Ectodermal cell (in vitro differentiated cells): ENCODE measurements at regions not wholly inside any gene's neighbourhood (a gene's known extent, or its start where the extent isn't known, plus 50 kb on each side); places are given as distances from the start of the nearest gene placed in this dataset.

Experiments used
- H3K27ac ChIP-seq: 2 replicates; pipeline ENCODE4 v1.7.0; 2013; ENCODE audit warnings: mild to moderate bottlenecking, low read depth, low read length; ENCODE audit not compliant: insufficient read depth, poor library complexity, severe bottlenecking
- H3K27me3 ChIP-seq: 2 replicates; pipeline ENCODE4 v1.7.0; 2013; ENCODE audit warnings: mild to moderate bottlenecking, low read length; ENCODE audit not compliant: insufficient read depth, control insufficient read depth, poor library complexity, severe bottlenecking
- H3K36me3 ChIP-seq: one replicate; pipeline ENCODE4 v1.7.0; 2013; ENCODE audit warnings: low read length; ENCODE audit not compliant: control insufficient read depth, insufficient read depth
- H3K4me1 ChIP-seq: one replicate; pipeline ENCODE4 v1.7.0; 2013; ENCODE audit warnings: low read length; ENCODE audit not compliant: control insufficient read depth, insufficient read depth
- H3K4me3 ChIP-seq: 2 replicates; pipeline ENCODE4 v1.7.0; 2013; ENCODE audit warnings: low read depth, low read length, control low read depth; ENCODE audit not compliant: insufficient read depth
- H3K9me3 ChIP-seq: 2 replicates; pipeline ENCODE4 v1.7.0; 2013; ENCODE audit warnings: mild to moderate bottlenecking, low read length, moderate library complexity; ENCODE audit not compliant: control insufficient read depth
- WGBS, 2 experiments: methylation state at CpG; one replicate each; pipeline ENCODE4 v1.1.7; 2013; ENCODE audit warnings: missing lambda C conversion rate in 2 of 2; 5-methylcytosine and 5-hydroxymethylcytosine counted together

- no peaks in the 10 kb centered on the region for H3K27me3 ChIP-seq
- WGBS, 2 experiments: 89 to 95% methylated on average over 4 of the region's 4 CpGs
- H3K36me3 ChIP-seq: no peaks in the 10 kb centered on the region
- peaks cover 7% of the 10 kb centered on the region for H3K4me1 ChIP-seq
- H3K9me3 ChIP-seq: no peaks in the 10 kb centered on the region
- H3K4me3 ChIP-seq: no peak overlapping the region
- no peak overlapping the region for H3K27ac ChIP-seq
Observed at GRCh38 chr2:217553202-217553601, 449.6 kb downstream of the TNS1 start.

GRCh38 chr2:217552081-217552480 lies 450.7 kb downstream of the TNS1 start:
- Histone ChIP-seq H3K9me3 (no peaks in the 10 kb centered on the region), H3K27me3 (no peaks in the 10 kb centered on the region), H3K4me3 (no peak overlapping the region), H3K27ac (no peak overlapping the region), H3K4me1 (peaks cover 7% of the 10 kb centered on the region), H3K36me3 (no peaks in the 10 kb centered on the region)
- 82 to 86% methylated on average over 4 of the region's 4 CpGs for WGBS, 2 experiments

GRCh38 chr2:217551252-217551899 lies 451.4 kb downstream of the TNS1 start:
- H3K9me3 ChIP-seq: no peaks in the 10 kb centered on the region
- 68 to 73% methylated on average over 3 of the region's 3 CpGs for WGBS, 2 experiments
- H3K27ac ChIP-seq: no peak overlapping the region
- no peaks in the 10 kb centered on the region for H3K27me3 ChIP-seq
- peaks cover 7% of the 10 kb centered on the region for H3K4me1 ChIP-seq
- H3K36me3 ChIP-seq: no peaks in the 10 kb centered on the region
- no peak overlapping the region for H3K4me3 ChIP-seq

GRCh38 chr2:217539126-217539525 lies 463.7 kb downstream of the TNS1 start:
- H3K4me3 ChIP-seq: no peak overlapping the region
- H3K9me3 ChIP-seq: no peaks in the 10 kb centered on the region
- H3K36me3 ChIP-seq: no peaks in the 10 kb centered on the region
- no peaks in the 10 kb centered on the region for H3K4me1 ChIP-seq
- no peaks in the 10 kb centered on the region for H3K27me3 ChIP-seq
- no peak overlapping the region for H3K27ac ChIP-seq
- WGBS, 2 experiments: 84 to 92% methylated on average over 2 of the region's 2 CpGs

- Histone ChIP-seq H3K27me3 (no peaks in the 10 kb centered on the region), H3K4me3 (no peak overlapping the region), H3K36me3 (no peaks in the 10 kb centered on the region), H3K27ac (no peak overlapping the region), H3K4me1 (no peaks in the 10 kb centered on the region), H3K9me3 (no peaks in the 10 kb centered on the region)
- WGBS, 2 experiments: 78 to 81% methylated on average over 2 of the region's 2 CpGs
Observed at GRCh38 chr2:217538719-217539118, 464.1 kb downstream of the TNS1 start.

- 91 to 94% methylated on average over 6 of the region's 6 CpGs for WGBS, 2 experiments
Observed at GRCh38 chr2:217535957-217536708, 466.7 kb downstream of the TNS1 start.

GRCh38 chr2:217530392-217531090 lies 472.3 kb downstream of the TNS1 start:
- Histone ChIP-seq H3K27ac (no peak overlapping the region), H3K9me3 (no peaks in the 10 kb centered on the region), H3K4me3 (no peak overlapping the region), H3K27me3 (no peaks in the 10 kb centered on the region), H3K36me3 (no peaks in the 10 kb centered on the region), H3K4me1 (no peaks in the 10 kb centered on the region)
- WGBS, 2 experiments: 92 to 96% methylated on average over 2 of the region's 2 CpGs

More at GRCh38 chr2:217535957-217536708, 466.7 kb downstream of the TNS1 start:
- Histone ChIP-seq H3K4me1 (no peaks in the 10 kb centered on the region), H3K27me3 (no peaks in the 10 kb centered on the region), H3K4me3 (no peak overlapping the region), H3K27ac (no peak overlapping the region), H3K36me3 (no peaks in the 10 kb centered on the region), H3K9me3 (no peaks in the 10 kb centered on the region)

GRCh38 chr2:217529271-217529670 lies 473.5 kb downstream of the TNS1 start:
- 93 to 97% methylated on average over 2 of the region's 2 CpGs for WGBS, 2 experiments
- H3K27ac ChIP-seq: no peak overlapping the region
- H3K4me3 ChIP-seq: no peak overlapping the region
- no peaks in the 10 kb centered on the region for H3K36me3 ChIP-seq
- no peaks in the 10 kb centered on the region for H3K9me3 ChIP-seq
- no peaks in the 10 kb centered on the region for H3K4me1 ChIP-seq
- no peaks in the 10 kb centered on the region for H3K27me3 ChIP-seq

GRCh38 chr2:217527590-217528202 lies 475.1 kb downstream of the TNS1 start:
- H3K36me3 ChIP-seq: no peaks in the 10 kb centered on the region
- H3K27ac ChIP-seq: no peak overlapping the region
- H3K4me3 ChIP-seq: no peak overlapping the region
- H3K27me3 ChIP-seq: no peaks in the 10 kb centered on the region
- H3K4me1 ChIP-seq: no peaks in the 10 kb centered on the region
- H3K9me3 ChIP-seq: no peaks in the 10 kb centered on the region
- 93 to 95% methylated on average over 4 of the region's 4 CpGs for WGBS, 2 experiments

GRCh38 chr2:217525076-217525475 lies 477.7 kb downstream of the TNS1 start:
- Histone ChIP-seq H3K4me1 (no peaks in the 10 kb centered on the region), H3K27ac (no peak overlapping the region), H3K36me3 (no peaks in the 10 kb centered on the region), H3K27me3 (no peaks in the 10 kb centered on the region), H3K4me3 (no peak overlapping the region), H3K9me3 (no peaks in the 10 kb centered on the region)
- 95 to 96% methylated on average over 5 of the region's 5 CpGs for WGBS, 2 experiments
